Keratinocyte (primary cell): ENCODE measurements at regions not wholly inside any gene's neighbourhood (a gene's known extent, or its start where the extent isn't known, plus 50 kb on each side); places are given as distances from the start of the nearest gene placed in this dataset.

Experiments
- CTCF ChIP-seq, 3 experiments: IDR thresholded peaks in 1 of 3; conservative IDR thresholded peaks in 1 of 3; optimal IDR thresholded peaks in 1 of 3; 2 replicates in 2 of 3; 3 replicates in 1 of 3; pipeline versions ENCODE3 to v1.5.1; 2011; ENCODE audit warnings: low read length in 3 of 3, mild to moderate bottlenecking in 3 of 3, moderate library complexity in 2 of 3, control low read depth in 1 of 3, inconsistent platforms in 1 of 3; ENCODE audit not compliant: insufficient read depth in 2 of 3; ENCODE audit errors: extremely low read depth in 1 of 3
- EZH2 ChIP-seq: IDR thresholded peaks from one replicate; pipeline ENCODE4 v1.6.1; 2012; ENCODE audit warnings: inconsistent platforms, mild to moderate bottlenecking, low read length, moderate library complexity

GRCh38 chr3:188031121-188031520, 122.8 kb upstream of the LPP start:
- TF ChIP-seq CTCF (optimal IDR thresholded peaks at IDR 0.05 in 1 of 3, IDR thresholded peaks at IDR 0.05 in 1 of 3, conservative IDR thresholded peaks at IDR 0.05 in 1 of 3; ENCODE audit: extremely low read depth in 1 of 3, insufficient read depth in 2 of 3, low read length in 3 of 3) (no peak), EZH2 (no peak)
